GM21381 (cell line): ENCODE measurements at regions not wholly inside any gene's neighbourhood (a gene's known extent, or its start where the extent isn't known, plus 50 kb on each side); places are given as distances from the start of the nearest gene placed in this dataset.
"Not testable (repeated sequence)": the region's sequence is repeated elsewhere in the genome, so short reads cannot be mapped to it uniquely, and the experiment has no call there.

Experiments used
- ATAC-seq: cut with Tn5 transposase; IDR thresholded peaks from one replicate; pipeline ENCODE4 v1.9.1; 2021; ENCODE audit warnings: mild to moderate bottlenecking, moderate library complexity; ENCODE audit not compliant: unreplicated experiment

- ATAC-seq, result no peak
These were observed 269.8 kb downstream of the BCAT1 start for GRCh38 chr12:24679126-24679525.

DNA sequence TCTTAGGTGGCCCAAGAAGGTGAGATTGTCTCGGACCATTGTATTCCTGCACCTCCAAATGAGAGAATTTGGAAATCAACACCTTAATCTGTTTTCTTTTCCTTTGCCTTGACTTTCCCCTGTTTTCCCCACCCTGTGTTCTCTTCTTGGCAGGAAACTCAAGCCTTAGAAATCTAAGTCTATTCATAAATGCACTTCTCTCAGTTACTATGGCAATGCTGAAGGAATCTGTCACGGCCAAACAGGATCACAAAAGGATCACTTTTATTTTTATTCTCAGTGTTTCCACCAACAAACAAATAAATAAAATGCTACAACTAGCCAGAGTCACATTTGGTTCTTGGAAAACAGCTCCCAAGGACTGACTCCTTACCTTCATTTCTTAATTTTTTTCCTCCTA is 270.5 kb downstream of the BCAT1 start:
- ATAC-seq, result no peak

DNA sequence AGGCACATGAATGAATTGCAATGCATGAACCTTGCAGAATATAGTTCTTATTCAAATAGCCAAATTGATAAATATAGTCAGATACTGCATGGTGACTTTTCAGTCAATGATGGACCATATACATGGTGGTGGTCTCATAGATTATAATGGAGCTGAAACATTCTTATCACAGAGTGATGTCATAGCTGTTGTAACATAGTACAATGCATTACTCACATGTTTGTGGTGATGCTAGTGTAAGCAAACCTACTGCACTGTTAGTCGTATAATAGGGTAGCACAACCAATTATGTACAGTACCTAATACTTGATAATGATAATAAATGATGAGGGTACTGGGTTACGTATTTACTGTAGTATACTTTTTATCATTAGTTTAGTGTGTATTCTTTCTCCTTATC is 280.3 kb downstream of the BCAT1 start:
- ATAC-seq, result no peak

- no peak for ATAC-seq
These were observed 284.6 kb downstream of the BCAT1 start for GRCh38 chr12:24664161-24664880.

- ATAC-seq, result no peak
These were observed 287.2 kb downstream of the BCAT1 start for GRCh38 chr12:24661657-24662096.

- no peak for ATAC-seq
These were observed 289.9 kb downstream of the BCAT1 start for GRCh38 chr12:24659016-24659415.

GRCh38 chr12:24654344-24654743 is 294.6 kb downstream of the BCAT1 start:
- not testable (repeated sequence) for ATAC-seq

GRCh38 chr12:24649634-24650033 is 299.3 kb downstream of the BCAT1 start:
- no peak for ATAC-seq

- no peak for ATAC-seq
These were observed 299.7 kb downstream of the BCAT1 start for GRCh38 chr12:24649209-24649608.

DNA sequence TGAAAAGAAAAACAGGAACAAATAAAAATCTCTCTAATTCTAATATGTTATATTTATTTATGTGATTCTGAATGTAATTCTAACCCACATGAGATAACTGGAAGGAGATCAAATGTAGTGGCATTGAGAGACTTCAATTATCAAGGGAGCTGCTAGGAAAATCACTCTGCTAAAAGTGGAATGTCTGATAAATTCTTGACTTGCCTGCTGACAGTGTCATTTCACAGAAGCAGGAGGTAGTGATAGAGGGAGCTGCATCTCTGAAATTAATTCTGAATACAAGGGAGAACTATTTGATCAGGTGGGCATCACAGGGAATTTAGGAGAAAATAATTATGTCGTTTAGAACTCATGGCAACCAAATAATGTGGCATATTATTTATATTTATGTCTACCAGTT is 303.6 kb downstream of the BCAT1 start:
- no peak for ATAC-seq

- ATAC-seq, result no peak
These were observed 305.5 kb downstream of the BCAT1 start for GRCh38 chr12:24643120-24644119.

GRCh38 chr12:24639641-24640040 is 309.3 kb downstream of the BCAT1 start:
- ATAC-seq, result no peak

DNA sequence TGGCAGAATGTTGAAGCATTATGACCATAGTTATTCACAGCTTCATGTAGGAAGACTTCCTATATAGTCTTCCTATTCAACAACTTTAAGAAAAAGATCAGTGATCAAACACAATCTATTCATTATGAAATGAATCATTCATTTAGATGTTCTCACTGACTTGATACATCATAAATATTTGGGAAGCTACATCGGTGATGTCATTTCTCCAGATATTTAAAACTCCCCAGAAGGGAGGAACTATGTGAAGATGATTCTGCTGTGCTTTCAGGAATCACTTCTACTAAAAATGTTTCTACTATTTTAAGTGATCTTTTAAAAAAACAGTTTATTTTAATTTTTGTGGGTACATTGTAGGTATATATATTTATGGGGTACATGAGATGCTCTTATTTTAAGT is 316.4 kb downstream of the BCAT1 start:
- no peak for ATAC-seq

DNA sequence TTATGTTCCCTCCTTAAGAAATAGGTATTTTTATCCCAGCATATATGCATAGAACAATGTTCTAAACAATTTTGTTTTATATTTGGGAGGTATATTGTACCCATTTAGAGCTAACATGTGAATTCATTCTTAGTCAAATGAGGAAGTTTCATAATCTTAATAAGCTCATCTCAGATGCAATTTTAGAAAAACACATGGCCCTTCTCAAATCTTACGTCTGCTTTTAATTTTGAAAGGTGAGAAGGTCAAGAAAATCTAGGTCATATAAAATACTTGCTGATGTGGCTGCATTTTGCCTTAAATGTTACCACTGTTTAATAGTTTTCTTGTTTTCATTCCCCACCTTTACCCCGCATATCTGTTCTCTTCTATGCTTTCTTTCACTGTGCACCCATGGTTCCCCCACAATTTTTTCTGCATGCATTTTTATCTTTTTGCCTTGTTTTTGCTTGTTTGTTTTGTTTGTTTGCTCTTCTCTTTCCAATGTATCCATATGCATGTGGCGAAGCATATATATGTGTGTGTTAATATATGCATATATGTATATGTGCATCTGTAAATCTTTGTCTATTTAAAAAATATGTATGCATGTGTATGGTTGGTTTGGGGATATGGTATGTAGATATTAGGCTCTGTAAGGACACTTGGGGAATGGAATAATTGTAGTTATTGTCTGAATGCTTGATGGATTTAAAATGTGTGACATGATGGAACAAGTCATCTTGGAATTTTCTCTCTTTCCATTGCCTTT is 317.1 kb downstream of the BCAT1 start:
- ATAC-seq, result no peak

- ATAC-seq, result no peak
These were observed 318.0 kb downstream of the BCAT1 start for GRCh38 chr12:24630856-24631255.

GRCh38 chr12:24630446-24630845 is 318.5 kb downstream of the BCAT1 start:
- no peak for ATAC-seq

DNA sequence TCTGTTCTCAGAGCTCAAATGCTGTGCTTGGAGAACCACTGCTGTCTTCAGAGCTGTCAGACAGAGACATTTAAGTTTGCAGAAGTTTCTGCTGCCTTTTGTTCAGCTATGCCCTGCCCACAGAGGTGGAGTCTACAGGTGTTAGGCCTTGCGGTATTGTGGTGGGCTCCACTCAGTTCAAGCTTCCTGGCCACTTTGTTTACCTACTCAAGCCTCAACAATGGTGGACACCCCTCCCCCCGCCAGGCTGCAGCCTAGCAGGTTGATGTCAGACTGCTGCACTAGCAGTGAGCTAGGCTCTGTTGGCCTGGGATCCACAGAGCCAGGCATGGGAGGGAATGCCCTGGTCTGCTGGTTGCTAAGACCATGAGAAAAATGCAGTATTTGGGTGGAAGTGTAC is 323.8 kb downstream of the BCAT1 start:
- ATAC-seq, result no peak

GRCh38 chr12:24619954-24620353 is 328.9 kb downstream of the BCAT1 start:
- not testable (repeated sequence) for ATAC-seq

- no peak for ATAC-seq
These were observed 331.4 kb downstream of the BCAT1 start for GRCh38 chr12:24617471-24617870.

DNA sequence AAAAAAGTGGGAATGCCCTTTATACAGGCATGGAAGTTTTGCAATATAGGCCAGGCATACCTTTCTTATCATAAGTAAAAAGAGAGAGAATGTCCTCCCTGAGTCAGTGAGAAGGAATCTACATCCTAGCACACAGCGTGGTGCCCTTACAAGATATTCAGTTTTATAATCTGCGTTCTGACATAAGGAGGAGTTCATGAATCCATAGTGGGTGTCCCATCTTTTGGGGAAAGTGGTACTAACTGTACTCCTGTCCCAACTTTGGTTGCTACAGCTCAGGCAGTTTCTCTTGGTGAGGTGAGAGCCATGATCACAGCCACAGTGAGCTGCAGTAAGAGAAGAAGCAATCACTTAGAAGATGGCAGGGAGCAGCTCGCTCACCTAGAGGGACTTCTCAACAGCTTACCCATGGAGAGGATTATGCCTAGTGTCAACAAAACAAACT is 332.9 kb downstream of the BCAT1 start:
- ATAC-seq, result no peak

DNA sequence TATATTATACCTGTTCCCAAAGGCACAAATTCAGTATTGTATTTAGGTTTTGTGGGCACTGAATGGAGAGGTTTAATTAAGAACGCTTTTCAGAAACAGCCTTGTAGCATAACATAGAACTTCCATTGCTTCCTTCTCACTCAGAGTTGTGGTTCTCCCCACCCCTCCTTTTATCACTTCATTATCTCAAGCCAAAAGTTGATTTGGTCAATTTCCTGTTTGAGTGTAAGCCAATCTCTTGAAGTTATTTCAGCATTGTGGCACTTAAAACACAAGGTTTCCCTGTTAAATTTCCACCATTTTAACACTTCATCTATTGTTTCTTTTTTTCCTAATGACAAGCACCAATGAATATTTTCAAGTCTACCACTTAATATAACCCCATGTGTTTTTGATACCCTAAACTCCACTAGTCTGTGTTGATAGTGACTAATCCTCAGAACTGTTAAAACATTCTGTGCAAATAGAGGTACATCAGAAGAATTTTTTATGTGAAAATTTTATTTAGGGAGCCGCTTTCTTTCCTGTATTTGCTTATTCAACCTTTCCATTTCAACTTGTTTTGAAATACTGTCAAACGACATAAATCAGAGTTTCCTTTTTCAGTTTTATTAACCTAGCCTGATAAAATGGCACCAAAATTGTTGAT is 340.1 kb downstream of the BCAT1 start:
- ATAC-seq, result no peak
